K562 (cell line): ENCODE measurements at regions not wholly inside any gene's neighbourhood (a gene's known extent, or its start where the extent isn't known, plus 50 kb on each side); places are given as distances from the start of the nearest gene placed in this dataset.

Experiments
- ATAC-seq: fragments of 200-7000 bp; cut with Tn5 transposase; 3 replicates; pipeline ENCODE4 v1.9.1; 2020; ENCODE audit warnings: moderate library complexity
- BruUV-seq: library from RNA; stranded (reverse); fragments of 400-500 nt; replicated peaks from 2 replicates; lab custom pipeline; 2021; lab: Mats Ljungman, UMichigan
- CTCF ChIA-PET: fragments of 300-600 bp; formaldehyde crosslinking; extraction: SDS; loops from one replicate; lab custom pipeline; 2021; ENCODE audit warnings: low intra/inter-chr PET ratio; lab: Yijun Ruan, JAX
- POLR2A ChIA-PET: fragments of 300-600, 350-650 bp; sonication (Branson Sonifier 250); formaldehyde crosslinking; extraction: SDS; loops from one replicate; lab custom pipeline; 2021; ENCODE audit warnings: antibody characterized with exemption, inconsistent platforms; lab: Yijun Ruan, JAX
- DNase-seq, 4 experiments: peaks; one replicate each; pipeline versions ENCODE4 v3.0.0 to v3.0.0-alpha.2; 2011 to 2018; ENCODE audit warnings: low spot score in 3 of 4, mixed read lengths in 3 of 4; ENCODE audit errors: extremely low read depth in 1 of 4
- FAIRE-seq: peaks from 2 replicates; lab custom pipeline; 2011; peaks lifted over from hg19 to GRCh38; lab: Jason Lieb, UNC
- H2AFZ ChIP-seq: 2 replicates; pipeline ENCODE4 v1.6.0; 2011; ENCODE audit warnings: low read depth, low read length, control low read depth, inconsistent platforms
- H3K27ac ChIP-seq: fragments of 200-600 bp; 3 replicates; pipeline ENCODE4 v1.8.0; 2011; ENCODE audit warnings: low read depth, mild to moderate bottlenecking, control low read depth, inconsistent platforms, low read length, moderate library complexity, mixed read lengths; ENCODE audit errors: extremely low read depth
- H3K27me3 ChIP-seq, 2 experiments: fragments of 300-600 bp in 1 of 2; 2 replicates in 1 of 2; 3 replicates in 1 of 2; pipeline versions ENCODE4 v1.6.0 to v1.8.0; 2011; ENCODE audit warnings: inconsistent platforms in 2 of 2, low read length in 2 of 2, mild to moderate bottlenecking in 1 of 2, mixed read lengths in 1 of 2, moderate library complexity in 1 of 2; ENCODE audit not compliant: control insufficient read depth in 2 of 2, insufficient read depth in 2 of 2
- H3K36me3 ChIP-seq: fragments of 300-600 bp; 3 replicates; pipeline ENCODE4 v1.8.0; 2011; ENCODE audit warnings: mild to moderate bottlenecking, low read length, inconsistent platforms; ENCODE audit not compliant: control insufficient read depth, insufficient read depth
- H3K4me1 ChIP-seq, 2 experiments: fragments of 200-600 bp in 1 of 2; replicated peaks in 1 of 2; 2 replicates in 1 of 2; 3 replicates in 1 of 2; pipeline versions ENCODE4 v1.5.1 to v1.8.0; 2011; ENCODE audit warnings: inconsistent platforms in 2 of 2, low read length in 2 of 2, mild to moderate bottlenecking in 1 of 2, mixed read lengths in 1 of 2, moderate library complexity in 1 of 2; ENCODE audit not compliant: control insufficient read depth in 2 of 2, insufficient read depth in 2 of 2
- H3K4me2 ChIP-seq: 2 replicates; pipeline ENCODE4 v1.6.1; 2011; ENCODE audit warnings: low read length, control low read depth, inconsistent platforms, mixed read lengths; ENCODE audit not compliant: insufficient read depth
- H3K4me3 ChIP-seq: fragments of 200-600 bp; sonication (generic), shearing (Covaris generic); 2 replicates; pipeline ENCODE4 v1.5.1; 2016; ENCODE audit warnings: control low read depth, inconsistent platforms
- H3K79me2 ChIP-seq: fragments of 200-600 bp; 3 replicates; pipeline ENCODE4 v1.8.0; 2011; ENCODE audit warnings: low read length, inconsistent platforms; ENCODE audit not compliant: control insufficient read depth, insufficient read depth
- H3K9ac ChIP-seq, 2 experiments: 2 replicates each; pipeline versions ENCODE4 v1.6.0 to v1.6.1; 2011; ENCODE audit warnings: low read depth in 2 of 2, low read length in 2 of 2, control low read depth in 1 of 2, inconsistent platforms in 1 of 2, mild to moderate bottlenecking in 1 of 2, mixed read lengths in 1 of 2; ENCODE audit not compliant: insufficient read depth in 1 of 2
- H3K9me1 ChIP-seq: one replicate; pipeline ENCODE4 v1.6.0; 2011; ENCODE audit warnings: inconsistent platforms, mild to moderate bottlenecking, low read length, moderate library complexity; ENCODE audit not compliant: control insufficient read depth, insufficient read depth
- H3K9me3 ChIP-seq: replicated peaks from 2 replicates; pipeline ENCODE4 v1.5.1; 2011; ENCODE audit warnings: low read depth, low read length, inconsistent platforms; ENCODE audit not compliant: control insufficient read depth, insufficient read depth
- H4K20me1 ChIP-seq: replicated peaks from 2 replicates; pipeline ENCODE4 v1.6.1; 2011; ENCODE audit warnings: low read length, inconsistent platforms, mixed read lengths; ENCODE audit not compliant: control insufficient read depth, insufficient read depth
- EHMT2 ChIP-seq: fragments of 450-650 bp; IDR thresholded peaks from 2 replicates; pipeline ENCODE4 v1.6.1; 2018; ENCODE audit warnings: antibody characterized with exemption
- MEF2A ChIP-seq: IDR thresholded peaks from 2 replicates; pipeline ENCODE4 v1.6.1; 2011; ENCODE audit warnings: low read depth, mild to moderate bottlenecking, low read length, moderate library complexity; ENCODE audit not compliant: control insufficient read depth
- STAT5A ChIP-seq: IDR thresholded peaks from 2 replicates; pipeline ENCODE4 v1.6.1; 2012; ENCODE audit warnings: low read length, inconsistent platforms, borderline replicate concordance
- STAT5B ChIP-seq: fragments of 250-450 bp; sonication (Bioruptor Pico); IDR thresholded peaks from 2 replicates; pipeline ENCODE4 v1.8.0; 2021; ENCODE audit warnings: mild to moderate bottlenecking, inconsistent platforms
- TAF1 ChIP-seq: IDR thresholded peaks from 2 replicates; pipeline ENCODE4 v1.6.1; 2011; ENCODE audit warnings: mild to moderate bottlenecking, low read length, moderate library complexity; ENCODE audit not compliant: insufficient read depth, control insufficient read depth, severe bottlenecking; ENCODE audit errors: extremely low read depth
- ZNF232 ChIP-seq: sonication (generic); formaldehyde crosslinking; IDR thresholded peaks from 2 replicates; pipeline ENCODE4 v1.8.0; 2022; ENCODE audit warnings: mild to moderate bottlenecking, missing genetic modification reagents
- ZNF324 ChIP-seq: fragments of 250-450 bp; sonication (Bioruptor Pico); IDR thresholded peaks from 2 replicates; pipeline ENCODE4 v1.4.0; 2020; ENCODE audit warnings: mild to moderate bottlenecking
- ZNF592 ChIP-seq: fragments of 450-650 bp; IDR thresholded peaks from 2 replicates; pipeline ENCODE4 v1.6.1; 2017; ENCODE audit warnings: antibody characterized with exemption, mild to moderate bottlenecking
- ZNF639 ChIP-seq, 2 experiments: fragments of 200-800 bp in 1 of 2; sonication (Bioruptor generic) in 1 of 2; sonication (generic) in 1 of 2; formaldehyde crosslinking in 1 of 2; IDR thresholded peaks in 1 of 2; conservative IDR thresholded peaks in 1 of 2; 2 replicates each; pipeline versions ENCODE4 v1.5.0 to v1.6.1; 2016 to 2020; ENCODE audit warnings: missing compliant biosample characterization in 1 of 2, missing genetic modification characterization in 1 of 2, missing genetic modification reagents in 1 of 2
- WGBS: fragments of 100-300 bp; shearing (Covaris generic); methylation state at CpG from one replicate; pipeline ENCODE4 v1.1.6; 2016; ENCODE audit warnings: low coverage, mixed read lengths; ENCODE audit not compliant: insufficient coverage; ENCODE audit errors: missing lambda C conversion rate; 5-methylcytosine and 5-hydroxymethylcytosine counted together
- in situ Hi-C: fragments of 300-500 bp; cut with MboI; formaldehyde crosslinking; loops from 4 replicates; pipeline ENCODE4 v1.15.0; 2018; ENCODE audit warnings: inconsistent platforms, mixed read lengths
- intact Hi-C: fragments of 100-400 bp; cut with micrococcal nuclease; formaldehyde crosslinking; loops from 2 replicates; pipeline ENCODE4 v1.14.2; 2022
- TF ChIP-seq, protein P1 (sequence below): fragments of 250-450 bp; sonication (Bioruptor Pico); IDR thresholded peaks from 2 replicates; pipeline ENCODE4 v1.8.0; 2022; ENCODE audit warnings: moderate library complexity, mild to moderate bottlenecking, inconsistent platforms
- TF ChIP-seq, protein P2 (sequence below): fragments of 250-450 bp; sonication (Bioruptor Pico); IDR thresholded peaks from 2 replicates; pipeline ENCODE4 v1.5.0; 2021

- TF ChIP-seq ZNF592 (no peak), STAT5A (no peak)
Measured at GRCh38 chr2:57848723-57849122, 197.9 kb upstream of the VRK2 start (continued).

- BruUV-seq, result no TSS peak
- Histone ChIP-seq H4K20me1 (no peaks in the 10 kb centered on the region), H3K79me2 (no peaks in the 10 kb centered on the region), H3K27me3 (no peaks in the 10 kb centered on the region), H3K9me3 (no peaks in the 10 kb centered on the region), H3K36me3 (no peaks in the 10 kb centered on the region), H3K27ac (no peak overlapping the region), H3K4me1 (peaks cover 0 to 6% of the 10 kb centered on the region in 2 experiments; a peak in 1 of 5 replicates), H2AFZ (no peak overlapping the region), H3K4me3 (no peak overlapping the region), H3K9ac (no peak overlapping the region), H3K9me1 (no peaks in the 10 kb centered on the region), H3K4me2 (no peak overlapping the region)
- DNase-seq, result no peak
- WGBS, result 0% methylated on average over 3 of the region's 3 CpGs
- intact Hi-C loops (no loop called here), in situ Hi-C loops (no loop called here)
- POLR2A ChIA-PET, result no interaction called here
- CTCF ChIA-PET, result no interaction called here
- no peak for FAIRE-seq
- ATAC-seq, result no peak
- no peak for TF ChIP-seq EHMT2
- no peak for TF ChIP-seq ZNF324 (CRISPR knock-in tag)
- TF ChIP-seq, protein P1, sequence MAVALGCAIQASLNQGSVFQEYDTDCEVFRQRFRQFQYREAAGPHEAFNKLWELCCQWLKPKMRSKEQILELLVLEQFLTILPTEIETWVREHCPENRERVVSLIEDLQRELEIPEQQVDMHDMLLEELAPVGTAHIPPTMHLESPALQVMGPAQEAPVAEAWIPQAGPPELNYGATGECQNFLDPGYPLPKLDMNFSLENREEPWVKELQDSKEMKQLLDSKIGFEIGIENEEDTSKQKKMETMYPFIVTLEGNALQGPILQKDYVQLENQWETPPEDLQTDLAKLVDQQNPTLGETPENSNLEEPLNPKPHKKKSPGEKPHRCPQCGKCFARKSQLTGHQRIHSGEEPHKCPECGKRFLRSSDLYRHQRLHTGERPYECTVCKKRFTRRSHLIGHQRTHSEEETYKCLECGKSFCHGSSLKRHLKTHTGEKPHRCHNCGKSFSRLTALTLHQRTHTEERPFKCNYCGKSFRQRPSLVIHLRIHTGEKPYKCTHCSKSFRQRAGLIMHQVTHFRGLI, result no peak
- TF ChIP-seq, protein P2, sequence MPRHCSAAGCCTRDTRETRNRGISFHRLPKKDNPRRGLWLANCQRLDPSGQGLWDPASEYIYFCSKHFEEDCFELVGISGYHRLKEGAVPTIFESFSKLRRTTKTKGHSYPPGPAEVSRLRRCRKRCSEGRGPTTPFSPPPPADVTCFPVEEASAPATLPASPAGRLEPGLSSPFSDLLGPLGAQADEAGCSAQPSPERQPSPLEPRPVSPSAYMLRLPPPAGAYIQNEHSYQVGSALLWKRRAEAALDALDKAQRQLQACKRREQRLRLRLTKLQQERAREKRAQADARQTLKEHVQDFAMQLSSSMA (CRISPR knock-in tag), result no peak
- TF ChIP-seq STAT5B (CRISPR knock-in tag), result no peak
- TF ChIP-seq ZNF232, result no peak
- TF ChIP-seq MEF2A, result no peak
- TF ChIP-seq TAF1, result no peak
- TF ChIP-seq ZNF639 (CRISPR knock-in tag; conservative IDR thresholded peaks at IDR 0.05 in 1 of 2, IDR thresholded peaks at IDR 0.05 in 1 of 2), result no peak
Measured at GRCh38 chr2:57849843-57850242, 196.8 kb upstream of the VRK2 start.
